Neural progenitor cell (in vitro differentiated cells): ENCODE measurements at regions not wholly inside any gene's neighbourhood (a gene's known extent, or its start where the extent isn't known, plus 50 kb on each side); places are given as distances from the start of the nearest gene placed in this dataset.

ENCODE experiments used
- DNase-seq: peaks from one replicate; pipeline ENCODE4 v3.0.0-alpha.2; 2016; ENCODE audit warnings: low spot score
- H2AFZ ChIP-seq: fragments of 200-600 bp; sonication (generic); replicated peaks from 2 replicates; pipeline ENCODE4 v1.6.1; 2016; ENCODE audit warnings: antibody characterized with exemption
- H3F3A ChIP-seq: fragments of 200-600 bp; sonication (generic); 2 replicates; pipeline ENCODE4 v1.6.1; 2016; ENCODE audit warnings: antibody characterized with exemption, low read depth
- H3K27ac ChIP-seq: fragments of 200-600 bp; sonication (generic); 2 replicates; pipeline ENCODE4 v1.5.1; 2016; ENCODE audit warnings: mild to moderate bottlenecking
- H3K27me3 ChIP-seq: fragments of 200-600 bp; sonication (generic); 2 replicates; pipeline ENCODE4 v1.6.1; 2016; ENCODE audit warnings: mild to moderate bottlenecking, moderate library complexity
- H3K36me3 ChIP-seq: fragments of 200-600 bp; sonication (generic); 2 replicates; pipeline ENCODE4 v1.5.1; 2016
- H3K4me1 ChIP-seq: fragments of 200-600 bp; sonication (generic); 2 replicates; pipeline ENCODE4 v1.6.1; 2016; ENCODE audit warnings: mixed run types
- H3K4me2 ChIP-seq: fragments of 200-600 bp; sonication (generic); 2 replicates; pipeline ENCODE4 v1.6.1; 2016
- H3K4me3 ChIP-seq: fragments of 200-600 bp; sonication (generic); 2 replicates; pipeline ENCODE4 v1.5.1; 2016
- H3K79me2 ChIP-seq: fragments of 200-600 bp; sonication (generic); 2 replicates; pipeline ENCODE4 v1.6.1; 2016; ENCODE audit warnings: low read depth
- H3K9ac ChIP-seq: fragments of 200-600 bp; sonication (generic); 2 replicates; pipeline ENCODE4 v1.6.1; 2016
- H3K9me3 ChIP-seq: fragments of 200-600 bp; sonication (generic); 2 replicates; pipeline ENCODE4 v1.5.1; 2016; ENCODE audit warnings: low read depth
- H4K20me1 ChIP-seq: fragments of 200-600 bp; sonication (generic); 2 replicates; pipeline ENCODE4 v1.6.1; 2016; ENCODE audit warnings: low read depth
- H3K27ac Mint-ChIP-seq: 3 replicates; pipeline ENCODE4 v1.8.0; 2021; ENCODE audit warnings: mixed read lengths
- H3K27me3 Mint-ChIP-seq: 2 replicates; pipeline ENCODE4 v1.8.0; 2022; ENCODE audit warnings: low read depth, mild to moderate bottlenecking, inconsistent platforms, moderate library complexity, mixed read lengths; ENCODE audit not compliant: insufficient read depth
- H3K36me3 Mint-ChIP-seq: 3 replicates; pipeline ENCODE4 v1.8.0; 2021; ENCODE audit warnings: mixed read lengths
- H3K4me1 Mint-ChIP-seq: 3 replicates; pipeline ENCODE4 v1.8.0; 2021; ENCODE audit warnings: mixed read lengths
- H3K4me3 Mint-ChIP-seq: 3 replicates; pipeline ENCODE4 v1.8.0; 2021; ENCODE audit warnings: mild to moderate bottlenecking, moderate library complexity, mixed read lengths
- H3K9me3 Mint-ChIP-seq: 3 replicates; pipeline ENCODE4 v1.8.0; 2020; ENCODE audit warnings: mixed read lengths
- CTCF ChIP-seq: fragments of 200-600 bp; sonication (generic); IDR thresholded peaks from 2 replicates; pipeline ENCODE4 v1.5.1; 2017; ENCODE audit warnings: antibody characterized with exemption, mild to moderate bottlenecking
- EZH2 ChIP-seq: fragments of 200-600 bp; sonication (generic); IDR thresholded peaks from 2 replicates; pipeline ENCODE4 v1.6.1; 2017; ENCODE audit warnings: antibody characterized with exemption, mild to moderate bottlenecking, moderate library complexity
- EZH2phosphoT487 ChIP-seq: fragments of 200-600 bp; sonication (generic); IDR thresholded peaks from 2 replicates; pipeline ENCODE4 v1.6.1; 2017; ENCODE audit warnings: antibody characterized with exemption

GRCh38 chr13:109693213-109693612 is 93.2 kb downstream of the IRS2 start:
- Histone ChIP-seq H3K9me3 (no peaks in the 10 kb centered on the region), H2AFZ (no peak overlapping the region), H3K36me3 (no peaks in the 10 kb centered on the region), H3K27ac (no peak overlapping the region), H3K4me2 (no peak overlapping the region), H3K9ac (no peak overlapping the region), H3F3A (peaks cover 10% of the 10 kb centered on the region), H3K27me3 (no peaks in the 10 kb centered on the region), H3K79me2 (no peaks in the 10 kb centered on the region), H3K4me1 (peaks cover 9% of the 10 kb centered on the region), H4K20me1 (no peaks in the 10 kb centered on the region), H3K4me3 (no peak overlapping the region)
- Mint-ChIP-seq H3K9me3 (no peaks in the 10 kb centered on the region), H3K27ac (no peak overlapping the region), H3K36me3 (no peaks in the 10 kb centered on the region), H3K27me3 (no peaks in the 10 kb centered on the region), H3K4me3 (no peak overlapping the region), H3K4me1 (peaks cover 7% of the 10 kb centered on the region)
- no peak for TF ChIP-seq EZH2phosphoT487
- TF ChIP-seq EZH2, result no peak
- no peak for TF ChIP-seq CTCF
- DNase-seq, result no peak

DNA sequence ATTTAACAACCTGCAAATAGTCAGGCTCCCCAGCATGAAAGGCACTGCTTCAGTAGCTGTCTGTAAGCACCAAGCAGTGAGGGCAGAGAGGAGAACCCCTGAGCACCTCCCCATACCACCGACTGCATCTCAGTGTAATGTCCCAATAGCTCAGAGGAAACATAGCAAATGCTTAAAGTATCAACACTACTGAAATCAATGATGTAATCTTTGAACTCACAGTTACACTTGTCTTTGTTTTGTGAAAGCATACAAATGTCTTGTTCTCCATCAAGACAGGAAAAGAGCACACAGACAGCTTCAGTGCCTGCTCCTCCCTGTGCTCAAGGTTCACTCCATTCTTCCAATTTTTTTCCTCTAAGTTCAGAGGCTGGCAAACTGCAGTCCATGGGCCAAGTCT is 94.7 kb downstream of the IRS2 start:
- H3F3A ChIP-seq, result peaks cover 25% of the 10 kb centered on the region
- H3K27me3 ChIP-seq, result no peaks in the 10 kb centered on the region
- no peak for DNase-seq
- TF ChIP-seq EZH2 (no peak), EZH2phosphoT487 (no peak), CTCF (no peak)
- Mint-ChIP-seq H3K27ac (no peak overlapping the region), H3K4me3 (no peak overlapping the region), H3K9me3 (no peaks in the 10 kb centered on the region), H3K27me3 (no peaks in the 10 kb centered on the region), H3K4me1 (peaks cover 15% of the 10 kb centered on the region), H3K36me3 (no peaks in the 10 kb centered on the region)
- peaks cover 24% of the 10 kb centered on the region for H3K4me1 ChIP-seq
- H3K9ac ChIP-seq, result no peak overlapping the region
- H2AFZ ChIP-seq, result peak overlapping the region; percentile 79
- H3K79me2 ChIP-seq, result no peaks in the 10 kb centered on the region
- no peaks in the 10 kb centered on the region for H4K20me1 ChIP-seq
- H3K36me3 ChIP-seq, result no peaks in the 10 kb centered on the region
- H3K4me3 ChIP-seq, result no peak overlapping the region
- no peak overlapping the region for H3K27ac ChIP-seq
- no peak overlapping the region for H3K4me2 ChIP-seq
- H3K9me3 ChIP-seq, result no peaks in the 10 kb centered on the region

DNA sequence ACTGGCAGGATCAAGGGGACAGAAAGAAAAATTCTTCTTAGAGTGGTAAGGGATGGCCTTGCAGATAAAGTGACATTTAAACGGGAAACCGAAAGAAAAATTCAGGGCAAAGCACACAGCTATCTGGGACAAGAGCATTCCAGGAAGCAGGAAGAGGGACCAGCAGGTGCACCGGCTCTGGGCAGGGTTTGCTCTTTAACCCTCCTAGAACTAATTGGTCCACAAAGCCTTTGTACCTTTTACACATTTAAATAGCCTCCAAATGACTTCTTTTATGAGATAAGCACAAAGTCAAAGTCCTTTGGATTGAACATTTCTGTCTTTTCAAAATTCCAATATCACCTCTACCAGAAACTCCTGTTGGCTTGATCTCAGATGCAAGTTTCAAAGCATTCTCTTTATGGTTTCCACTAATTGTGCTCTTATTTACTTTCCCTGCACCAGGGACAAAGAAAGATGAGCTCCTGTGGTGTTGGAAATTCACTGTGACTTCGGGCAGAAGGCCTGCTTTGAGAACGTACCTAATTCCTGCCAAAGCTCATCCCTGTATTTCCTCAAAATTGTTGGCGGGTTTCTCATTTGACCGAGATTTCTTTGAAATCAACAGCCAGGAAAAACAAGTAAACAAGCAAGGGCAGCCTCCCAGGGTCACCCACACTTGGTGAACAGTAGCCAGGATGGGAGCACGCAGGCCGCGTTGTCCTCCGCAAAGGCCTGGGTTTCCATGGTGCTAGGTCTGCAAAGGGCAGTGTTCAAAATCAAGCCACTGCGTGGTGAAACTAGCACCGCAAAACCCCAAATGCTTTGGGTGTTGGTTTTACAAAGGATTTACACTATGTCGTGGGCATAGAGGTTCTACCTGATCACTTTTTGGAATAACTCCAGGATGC is 98.6 kb downstream of the IRS2 start:
- H3F3A ChIP-seq, result peaks cover 27% of the 10 kb centered on the region
- H3K4me3 ChIP-seq, result peak overlapping the region; percentile 11
- H3K36me3 Mint-ChIP-seq, result no peaks in the 10 kb centered on the region
- peak overlapping the region; percentile 3 for H2AFZ ChIP-seq
- peak; percentile 63 for DNase-seq
- H3K27me3 ChIP-seq, result no peaks in the 10 kb centered on the region
- H3K9me3 ChIP-seq, result no peaks in the 10 kb centered on the region
- H3K79me2 ChIP-seq, result no peaks in the 10 kb centered on the region
- no peak overlapping the region for H3K4me3 Mint-ChIP-seq
- no peak overlapping the region for H3K9ac ChIP-seq
- H3K36me3 ChIP-seq, result no peaks in the 10 kb centered on the region
- TF ChIP-seq EZH2 (no peak), EZH2phosphoT487 (no peak), CTCF (no peak)
- no peaks in the 10 kb centered on the region for H4K20me1 ChIP-seq
- H3K4me1 ChIP-seq, result peaks cover 29% of the 10 kb centered on the region
- no peak overlapping the region for H3K27ac Mint-ChIP-seq
- peaks cover 5% of the 10 kb centered on the region for H3K27me3 Mint-ChIP-seq
- peak overlapping the region; percentile 86 for H3K27ac ChIP-seq
- peak overlapping the region; percentile 69 for H3K4me2 ChIP-seq
- H3K9me3 Mint-ChIP-seq, result no peaks in the 10 kb centered on the region
- H3K4me1 Mint-ChIP-seq, result peaks cover 30% of the 10 kb centered on the region
